Left ventricle myocardium inferior (tissue), 1 donor: ENCODE measurements at regions not wholly inside any gene's neighbourhood (a gene's known extent, or its start where the extent isn't known, plus 50 kb on each side); places are given as distances from the start of the nearest gene placed in this dataset.
"Not testable (repeated sequence)": the region's sequence is repeated elsewhere in the genome, so short reads cannot be mapped to it uniquely, and the experiment has no call there.

Experiments
- DNase-seq: peaks from one replicate; pipeline ENCODE4 v3.0.0-alpha.2; 2020
- H3K27ac ChIP-seq: fragments of 200-600 bp; replicated peaks from 2 replicates; pipeline ENCODE4 v1.8.0; 2021
- H3K27me3 ChIP-seq: fragments of 200-600 bp; 2 replicates; pipeline ENCODE4 v1.8.0; 2021; ENCODE audit warnings: low read depth
- H3K36me3 ChIP-seq: fragments of 200-600 bp; 2 replicates; pipeline ENCODE4 v1.8.0; 2021
- H3K4me1 ChIP-seq: fragments of 200-600 bp; 2 replicates; pipeline ENCODE4 v1.8.0; 2021
- H3K4me3 ChIP-seq: fragments of 200-600 bp; 2 replicates; pipeline ENCODE4 v1.8.0; 2021; ENCODE audit warnings: mild to moderate bottlenecking, moderate library complexity
- H3K9me3 ChIP-seq: fragments of 200-600 bp; replicated peaks from 2 replicates; pipeline ENCODE4 v1.8.0; 2021
- CTCF ChIP-seq: fragments of 200-600 bp; IDR thresholded peaks from 2 replicates; pipeline ENCODE4 v1.8.0; 2021; ENCODE audit warnings: antibody characterized with exemption, mild to moderate bottlenecking, borderline replicate concordance
- intact Hi-C: fragments of 100-400 bp; cut with micrococcal nuclease; formaldehyde crosslinking; loops from one replicate; pipeline ENCODE4 v1.11.0; 2022
- donor health status: DM: no; HTN: yes; CAD: no; lungs with severe emphysema.

- intact Hi-C loops, result no loop called here
- H3K27ac ChIP-seq, result no peak overlapping the region
- DNase-seq, result no peak
- no peaks in the 10 kb centered on the region for H3K36me3 ChIP-seq
- H3K27me3 ChIP-seq, result peaks cover 7% of the 10 kb centered on the region
- peaks cover 24% of the 10 kb centered on the region for H3K9me3 ChIP-seq
- no peak overlapping the region for H3K4me3 ChIP-seq
- peaks cover 6% of the 10 kb centered on the region for H3K4me1 ChIP-seq
- TF ChIP-seq CTCF, result no peak
Measured at GRCh38 chr14:104400355-104400754, 179.2 kb upstream of the C14orf180 start.

DNA sequence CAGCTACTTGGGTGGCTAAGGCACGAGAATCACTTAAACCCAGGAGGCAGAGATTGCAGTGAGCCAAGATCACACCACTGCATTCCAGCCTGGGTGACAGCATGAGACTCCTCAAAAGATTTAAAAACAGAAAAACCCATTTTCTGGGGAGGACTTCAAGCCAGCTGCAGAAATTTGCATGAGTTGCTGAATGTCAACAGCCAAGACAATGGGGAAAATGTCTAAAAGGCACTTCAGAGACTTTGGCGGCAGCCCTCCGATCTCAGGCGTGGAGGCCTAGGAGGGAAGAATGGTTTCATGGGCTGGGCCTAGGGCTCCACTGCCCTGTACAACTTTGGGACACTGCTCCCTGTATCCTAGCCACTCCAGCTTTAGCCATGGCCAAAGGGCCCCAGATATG lies 177.8 kb upstream of the C14orf180 start:
- TF ChIP-seq CTCF, result no peak
- Histone ChIP-seq H3K9me3 (peaks cover 23% of the 10 kb centered on the region), H3K36me3 (no peaks in the 10 kb centered on the region), H3K4me1 (no peaks in the 10 kb centered on the region), H3K27me3 (peaks cover 7% of the 10 kb centered on the region), H3K27ac (no peak overlapping the region), H3K4me3 (no peak overlapping the region)
- intact Hi-C loops, result no loop called here
- no peak for DNase-seq

DNA sequence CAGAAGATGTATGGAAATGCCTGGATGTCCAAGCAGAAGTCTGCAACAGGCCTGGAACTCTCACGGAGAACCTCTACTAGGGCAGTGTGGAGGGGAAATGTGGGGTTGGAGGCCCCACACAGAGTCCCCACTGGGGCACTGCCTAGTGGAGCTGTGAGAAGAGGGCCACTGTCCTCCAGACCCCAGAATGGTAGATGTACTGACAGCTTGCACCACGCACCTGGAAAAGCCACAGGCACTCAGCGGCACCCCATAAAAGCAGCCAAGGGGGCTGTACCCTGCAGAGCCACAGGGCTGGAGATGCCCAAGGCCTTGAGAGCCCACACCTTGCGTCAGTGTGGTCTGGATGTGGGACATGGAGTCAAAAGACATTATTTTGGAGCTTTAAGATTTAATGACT lies 177.3 kb upstream of the C14orf180 start:
- intact Hi-C loops, H3K36me3 ChIP-seq, H3K4me3 ChIP-seq, DNase-seq, H3K27ac ChIP-seq, H3K27me3 ChIP-seq, H3K4me1 ChIP-seq: not testable (repeated sequence)
- peaks cover 18% of the 10 kb centered on the region for H3K9me3 ChIP-seq

- intact Hi-C loops, result no loop called here
- TF ChIP-seq CTCF, result no peak
- no peak for DNase-seq
- no peaks in the 10 kb centered on the region for H3K36me3 ChIP-seq
- H3K27ac ChIP-seq, result no peak overlapping the region
- no peaks in the 10 kb centered on the region for H3K4me1 ChIP-seq
- peaks cover 7% of the 10 kb centered on the region for H3K27me3 ChIP-seq
- peaks cover 10% of the 10 kb centered on the region for H3K9me3 ChIP-seq
- H3K4me3 ChIP-seq, result no peak overlapping the region
Measured at GRCh38 chr14:104403421-104404220, 175.9 kb upstream of the C14orf180 start.

DNA sequence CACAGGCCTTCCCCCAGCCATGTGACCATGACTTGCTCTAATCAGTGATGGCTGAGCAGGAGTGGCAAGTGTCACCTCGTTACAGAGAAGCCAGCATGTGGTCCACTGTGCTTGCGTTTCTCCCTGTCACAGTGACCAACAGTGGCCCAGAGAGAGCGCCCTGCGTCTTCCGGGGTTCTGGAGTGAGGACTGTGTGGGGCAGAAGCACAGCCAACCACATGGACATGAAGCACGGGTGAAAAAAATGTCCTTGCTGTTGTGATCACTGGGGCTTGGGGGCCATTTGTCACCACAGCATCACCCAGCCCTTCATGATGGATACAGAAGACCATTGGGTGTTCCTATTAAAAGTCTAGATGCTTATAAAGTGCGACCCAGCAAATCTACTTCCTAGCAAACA lies 174.6 kb upstream of the C14orf180 start:
- Histone ChIP-seq H3K27ac (no peak overlapping the region), H3K27me3 (peaks cover 7% of the 10 kb centered on the region), H3K36me3 (no peaks in the 10 kb centered on the region), H3K9me3 (peaks cover 16% of the 10 kb centered on the region), H3K4me3 (no peak overlapping the region), H3K4me1 (no peaks in the 10 kb centered on the region)
- no peak for DNase-seq
- no peak for TF ChIP-seq CTCF
- intact Hi-C loops, result no loop called here

GRCh38 chr14:104405360-104406226 lies 174.0 kb upstream of the C14orf180 start:
- H3K27ac ChIP-seq, result no peak overlapping the region
- peaks cover 16% of the 10 kb centered on the region for H3K9me3 ChIP-seq
- DNase-seq, result no peak
- H3K27me3 ChIP-seq, result peaks cover 7% of the 10 kb centered on the region
- H3K4me3 ChIP-seq, result no peak overlapping the region
- no peak for TF ChIP-seq CTCF
- no peaks in the 10 kb centered on the region for H3K36me3 ChIP-seq
- no peaks in the 10 kb centered on the region for H3K4me1 ChIP-seq
- intact Hi-C loops, result no loop called here
